Esophagus squamous epithelium (tissue), 4 donors: ENCODE measurements at regions not wholly inside any gene's neighbourhood (a gene's known extent, or its start where the extent isn't known, plus 50 kb on each side); places are given as distances from the start of the nearest gene placed in this dataset.

Experiments
- POLR2A ChIP-seq, 4 donors: fragments of 450-650 bp; IDR thresholded peaks; one replicate each; pipeline ENCODE4 v1.6.1; 2017; ENCODE audit warnings: antibody characterized with exemption in 4 of 4, mild to moderate bottlenecking in 4 of 4, moderate library complexity in 3 of 4
- TF ChIP-seq, protein P1 (sequence below), 6 experiments: fragments of 450-650 bp in 4 of 6; fragments of 200-600 bp in 2 of 6; sonication (generic) in 2 of 6; IDR thresholded peaks; one replicate each; pipeline ENCODE4 v1.5.1; 2016 to 2019; ENCODE audit warnings: antibody characterized with exemption in 6 of 6, mild to moderate bottlenecking in 4 of 6, moderate library complexity in 4 of 6

DNA sequence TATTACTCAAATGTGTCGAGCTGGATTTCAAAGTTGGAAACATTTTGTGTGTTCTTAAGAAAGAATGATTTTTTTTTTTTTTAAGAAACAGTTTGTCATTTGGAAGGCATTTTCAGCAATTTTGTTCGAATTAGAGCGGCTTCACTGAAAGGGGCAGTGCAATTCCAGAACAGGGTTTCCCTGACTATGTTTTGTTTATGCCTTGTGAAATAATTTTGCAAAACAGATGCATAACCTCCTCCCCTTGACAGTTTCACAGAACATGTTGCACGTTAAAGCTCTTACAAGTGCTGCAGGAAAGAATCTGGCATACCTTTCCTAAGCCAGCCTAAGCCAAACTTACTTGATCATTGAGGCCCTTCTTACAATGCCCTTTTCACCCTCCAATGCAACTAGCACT is 216.0 kb upstream of the SSTR4 start:
- TF ChIP-seq, protein P1, sequence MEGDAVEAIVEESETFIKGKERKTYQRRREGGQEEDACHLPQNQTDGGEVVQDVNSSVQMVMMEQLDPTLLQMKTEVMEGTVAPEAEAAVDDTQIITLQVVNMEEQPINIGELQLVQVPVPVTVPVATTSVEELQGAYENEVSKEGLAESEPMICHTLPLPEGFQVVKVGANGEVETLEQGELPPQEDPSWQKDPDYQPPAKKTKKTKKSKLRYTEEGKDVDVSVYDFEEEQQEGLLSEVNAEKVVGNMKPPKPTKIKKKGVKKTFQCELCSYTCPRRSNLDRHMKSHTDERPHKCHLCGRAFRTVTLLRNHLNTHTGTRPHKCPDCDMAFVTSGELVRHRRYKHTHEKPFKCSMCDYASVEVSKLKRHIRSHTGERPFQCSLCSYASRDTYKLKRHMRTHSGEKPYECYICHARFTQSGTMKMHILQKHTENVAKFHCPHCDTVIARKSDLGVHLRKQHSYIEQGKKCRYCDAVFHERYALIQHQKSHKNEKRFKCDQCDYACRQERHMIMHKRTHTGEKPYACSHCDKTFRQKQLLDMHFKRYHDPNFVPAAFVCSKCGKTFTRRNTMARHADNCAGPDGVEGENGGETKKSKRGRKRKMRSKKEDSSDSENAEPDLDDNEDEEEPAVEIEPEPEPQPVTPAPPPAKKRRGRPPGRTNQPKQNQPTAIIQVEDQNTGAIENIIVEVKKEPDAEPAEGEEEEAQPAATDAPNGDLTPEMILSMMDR (IDR thresholded peaks at IDR 0.05) = no peak
- TF ChIP-seq POLR2A (IDR thresholded peaks at IDR 0.05) = no peak
